C4-2B (cell line): ENCODE measurements at regions not wholly inside any gene's neighbourhood (a gene's known extent, or its start where the extent isn't known, plus 50 kb on each side); places are given as distances from the start of the nearest gene placed in this dataset.

Experiments used
- H3K27ac ChIP-seq: fragments of 450-650 bp; 2 replicates; pipeline ENCODE4 v1.5.1; 2017
- ZFX ChIP-seq: fragments of 450-650 bp; IDR thresholded peaks from 2 replicates; pipeline ENCODE4 v1.6.1; 2017
- TF ChIP-seq, protein P1 (sequence below): fragments of 450-650 bp; conservative IDR thresholded peaks from 2 replicates; pipeline ENCODE4 v1.5.1; 2017; ENCODE audit warnings: mild to moderate bottlenecking

DNA sequence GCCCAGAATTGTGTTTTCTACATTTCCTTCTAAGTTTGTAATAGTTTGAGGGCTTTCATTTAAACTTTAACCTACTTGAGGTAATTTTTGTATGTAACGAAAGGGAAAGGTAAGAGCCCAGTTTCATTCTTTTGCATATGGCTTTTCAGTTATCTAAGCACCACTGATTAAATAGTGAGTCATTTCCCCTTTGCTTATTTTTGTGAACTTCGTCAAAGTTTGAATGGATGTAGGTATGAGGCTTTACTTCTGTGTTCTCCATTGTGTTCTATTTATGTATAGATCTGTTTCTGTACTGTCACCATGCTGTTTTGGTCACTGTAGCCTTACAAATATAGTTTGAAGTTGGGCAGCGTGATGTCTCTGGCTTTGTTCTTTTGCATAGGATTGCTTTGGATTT is 944.8 kb upstream of the CNTNAP5 start:
- H3K27ac ChIP-seq = no peak overlapping the region
- no peak for TF ChIP-seq ZFX

GRCh38 chr2:123085484-123085883 is 939.6 kb upstream of the CNTNAP5 start:
- H3K27ac ChIP-seq = no peak overlapping the region
- TF ChIP-seq ZFX = no peak

GRCh38 chr2:123086613-123087385 is 938.3 kb upstream of the CNTNAP5 start:
- H3K27ac ChIP-seq = no peak overlapping the region
- TF ChIP-seq, protein P1, sequence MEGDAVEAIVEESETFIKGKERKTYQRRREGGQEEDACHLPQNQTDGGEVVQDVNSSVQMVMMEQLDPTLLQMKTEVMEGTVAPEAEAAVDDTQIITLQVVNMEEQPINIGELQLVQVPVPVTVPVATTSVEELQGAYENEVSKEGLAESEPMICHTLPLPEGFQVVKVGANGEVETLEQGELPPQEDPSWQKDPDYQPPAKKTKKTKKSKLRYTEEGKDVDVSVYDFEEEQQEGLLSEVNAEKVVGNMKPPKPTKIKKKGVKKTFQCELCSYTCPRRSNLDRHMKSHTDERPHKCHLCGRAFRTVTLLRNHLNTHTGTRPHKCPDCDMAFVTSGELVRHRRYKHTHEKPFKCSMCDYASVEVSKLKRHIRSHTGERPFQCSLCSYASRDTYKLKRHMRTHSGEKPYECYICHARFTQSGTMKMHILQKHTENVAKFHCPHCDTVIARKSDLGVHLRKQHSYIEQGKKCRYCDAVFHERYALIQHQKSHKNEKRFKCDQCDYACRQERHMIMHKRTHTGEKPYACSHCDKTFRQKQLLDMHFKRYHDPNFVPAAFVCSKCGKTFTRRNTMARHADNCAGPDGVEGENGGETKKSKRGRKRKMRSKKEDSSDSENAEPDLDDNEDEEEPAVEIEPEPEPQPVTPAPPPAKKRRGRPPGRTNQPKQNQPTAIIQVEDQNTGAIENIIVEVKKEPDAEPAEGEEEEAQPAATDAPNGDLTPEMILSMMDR = no peak
- TF ChIP-seq ZFX = no peak

- no peak overlapping the region for H3K27ac ChIP-seq
- TF ChIP-seq, protein P1 = no peak
- no peak for TF ChIP-seq ZFX
Measured at GRCh38 chr2:123091471-123091870, 933.6 kb upstream of the CNTNAP5 start.

DNA sequence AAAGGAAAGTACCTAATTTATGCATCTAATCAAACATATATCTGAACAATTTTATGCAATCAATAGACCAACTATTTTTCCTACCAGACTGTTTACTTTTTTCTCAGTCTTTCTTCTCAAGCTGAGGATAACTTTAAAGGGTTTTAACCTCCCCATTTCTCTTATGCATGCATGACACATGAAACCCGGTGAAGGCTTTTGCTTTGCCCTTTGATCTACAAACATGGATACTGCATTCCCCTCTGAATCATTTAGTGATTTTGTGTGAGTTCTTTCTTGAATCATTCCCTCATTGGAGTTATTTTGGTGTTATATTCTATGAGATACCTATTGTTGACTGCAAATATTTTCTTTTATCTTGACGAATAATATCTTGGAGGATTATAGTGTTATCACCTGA is 931.9 kb upstream of the CNTNAP5 start:
- no peak overlapping the region for H3K27ac ChIP-seq
- TF ChIP-seq, protein P1 = no peak
- no peak for TF ChIP-seq ZFX

GRCh38 chr2:123095219-123095835 is 929.8 kb upstream of the CNTNAP5 start:
- TF ChIP-seq ZFX = no peak
- TF ChIP-seq, protein P1 = no peak

GRCh38 chr2:123098619-123099018 is 926.5 kb upstream of the CNTNAP5 start:
- TF ChIP-seq ZFX = no peak
- TF ChIP-seq, protein P1 = no peak
- no peak overlapping the region for H3K27ac ChIP-seq

More at GRCh38 chr2:123095219-123095835, 929.8 kb upstream of the CNTNAP5 start:
- H3K27ac ChIP-seq = no peak overlapping the region

DNA sequence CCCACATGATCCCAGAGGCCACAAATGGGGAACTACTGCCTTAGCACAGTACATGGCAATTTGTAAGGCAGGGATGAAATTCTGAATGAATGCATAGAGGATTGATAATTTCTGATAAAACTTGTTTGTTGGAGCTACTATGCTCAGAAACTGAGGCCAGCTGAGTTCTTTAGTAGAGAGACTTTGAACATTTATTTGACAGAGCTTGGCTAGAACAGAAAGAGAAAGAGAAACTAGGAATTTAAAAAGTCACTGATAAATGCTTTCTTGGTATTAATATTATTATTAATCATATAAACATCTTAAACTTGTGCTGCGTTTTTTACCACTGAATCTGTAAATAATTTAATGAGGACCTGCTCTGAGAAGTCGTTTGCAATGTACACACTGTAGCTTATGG is 923.7 kb upstream of the CNTNAP5 start:
- TF ChIP-seq, protein P1 = no peak
- no peak for TF ChIP-seq ZFX
- H3K27ac ChIP-seq = no peak overlapping the region
